ENCODE measurements at regions not wholly inside any gene's neighbourhood (a gene's known extent, or its start where the extent isn't known, plus 50 kb on each side); places are given as distances from the start of the nearest gene placed in this dataset.

DNA sequence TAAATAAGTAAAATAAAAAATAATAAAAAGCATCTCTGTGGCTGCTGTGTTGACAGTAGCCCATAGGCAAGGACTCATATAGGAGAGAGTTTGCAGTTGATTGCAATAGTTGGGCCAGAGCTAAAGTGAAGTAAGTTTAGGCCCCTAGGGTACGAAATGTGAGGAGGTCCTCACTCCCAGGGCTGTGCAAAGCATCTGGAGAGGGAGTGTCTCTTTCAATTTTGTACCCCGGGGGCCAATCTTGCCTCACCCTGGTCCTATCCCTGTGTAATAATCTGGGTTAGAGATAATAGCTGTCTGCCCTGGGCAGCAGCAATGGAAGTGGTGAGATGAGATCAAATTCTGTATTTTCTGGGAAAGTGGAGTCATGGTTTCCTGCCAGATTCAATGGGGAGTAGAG is 365.7 kb downstream of the GATA3 start:
- no peak for DNase-seq

DNA sequence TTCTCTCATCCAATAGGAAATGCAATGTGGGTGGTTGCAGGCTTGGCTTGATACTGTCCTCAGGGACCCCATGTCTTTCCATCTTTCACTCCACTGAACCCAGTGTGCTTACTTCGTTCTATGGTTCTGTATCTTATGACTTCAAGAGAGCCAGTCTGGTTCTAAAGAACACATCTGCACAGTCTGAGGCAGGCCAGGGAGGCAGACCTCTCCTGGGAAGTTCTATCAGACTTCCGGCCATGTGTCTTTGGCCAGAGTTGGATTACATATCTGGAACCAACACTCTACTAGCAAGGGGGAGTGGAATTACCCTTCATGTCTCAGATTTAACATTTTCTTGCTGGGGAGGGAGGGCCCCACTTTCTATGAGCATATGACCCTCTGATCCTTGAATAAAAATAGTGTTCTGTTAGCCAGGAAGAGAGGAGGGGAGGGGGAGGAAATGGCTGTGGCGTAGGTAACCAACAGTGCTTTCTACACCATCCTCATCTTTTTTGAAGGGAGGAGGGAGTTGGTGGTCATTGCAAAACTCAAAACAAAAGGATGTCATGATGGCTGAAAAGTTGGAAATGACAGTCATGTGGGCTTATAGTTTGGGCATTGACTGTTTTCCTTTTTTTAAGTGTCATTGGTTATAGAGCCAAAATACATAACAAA is 370.2 kb downstream of the GATA3 start:
- no peak for DNase-seq

DNA sequence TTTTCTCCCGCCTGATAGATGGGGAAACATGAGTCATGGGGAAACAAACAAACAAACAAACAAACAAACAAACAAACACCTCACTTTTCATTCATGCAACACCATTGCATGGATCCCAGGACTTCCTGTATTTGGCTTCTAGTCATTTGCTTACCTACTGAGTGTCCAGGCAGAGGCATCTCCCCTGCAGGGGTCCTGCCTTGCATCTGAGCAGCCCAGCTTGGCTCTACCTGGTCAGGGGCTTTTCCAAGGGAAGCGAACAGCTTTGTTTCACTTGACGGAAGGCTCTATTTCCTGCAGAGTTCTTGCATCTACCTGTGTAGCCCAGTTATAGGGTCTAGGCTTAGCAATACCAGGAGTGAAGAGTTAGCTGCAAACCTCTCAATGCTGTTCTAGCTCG is 374.2 kb downstream of the GATA3 start:
- no peak for DNase-seq

DNA sequence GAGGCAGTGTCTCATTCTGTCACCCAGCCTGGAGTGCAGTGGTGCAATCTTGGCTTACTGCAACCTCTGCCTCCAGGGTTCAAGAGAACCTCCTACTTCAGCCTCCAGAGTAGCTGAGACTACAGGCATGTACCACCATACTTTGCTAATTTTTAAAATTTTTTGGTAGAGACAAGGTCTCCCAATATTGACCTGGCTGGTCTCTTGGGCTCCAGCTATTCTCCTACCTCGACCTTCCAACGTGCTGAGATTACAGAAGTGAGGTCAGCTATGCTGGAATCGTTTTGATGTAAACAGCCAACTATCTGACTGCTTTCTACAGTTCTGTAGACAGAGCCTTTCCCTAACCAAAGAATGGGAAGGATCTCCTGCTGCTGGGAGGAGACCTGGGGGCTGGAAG is 375.8 kb downstream of the GATA3 start:
- DNase-seq, result no peak

DNA sequence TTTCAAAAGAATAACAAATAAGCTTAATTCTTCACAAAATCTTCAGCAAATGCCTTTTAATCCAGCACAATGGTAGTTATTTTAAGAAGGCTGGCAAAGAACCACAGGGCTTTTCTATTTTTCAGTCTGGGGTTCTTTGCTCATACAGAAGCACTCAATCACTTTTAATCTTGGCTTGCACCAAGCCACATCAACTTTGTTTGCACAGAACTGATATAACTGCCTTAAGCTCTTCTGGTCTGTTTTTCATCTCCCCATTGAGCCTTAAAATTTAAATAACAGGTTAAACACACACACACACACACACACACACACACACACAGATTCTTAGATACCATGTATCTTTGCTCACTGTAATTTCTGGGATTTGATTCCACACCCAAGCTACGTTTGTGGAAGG is 377.0 kb downstream of the GATA3 start:
- DNase-seq, result no peak

DNA sequence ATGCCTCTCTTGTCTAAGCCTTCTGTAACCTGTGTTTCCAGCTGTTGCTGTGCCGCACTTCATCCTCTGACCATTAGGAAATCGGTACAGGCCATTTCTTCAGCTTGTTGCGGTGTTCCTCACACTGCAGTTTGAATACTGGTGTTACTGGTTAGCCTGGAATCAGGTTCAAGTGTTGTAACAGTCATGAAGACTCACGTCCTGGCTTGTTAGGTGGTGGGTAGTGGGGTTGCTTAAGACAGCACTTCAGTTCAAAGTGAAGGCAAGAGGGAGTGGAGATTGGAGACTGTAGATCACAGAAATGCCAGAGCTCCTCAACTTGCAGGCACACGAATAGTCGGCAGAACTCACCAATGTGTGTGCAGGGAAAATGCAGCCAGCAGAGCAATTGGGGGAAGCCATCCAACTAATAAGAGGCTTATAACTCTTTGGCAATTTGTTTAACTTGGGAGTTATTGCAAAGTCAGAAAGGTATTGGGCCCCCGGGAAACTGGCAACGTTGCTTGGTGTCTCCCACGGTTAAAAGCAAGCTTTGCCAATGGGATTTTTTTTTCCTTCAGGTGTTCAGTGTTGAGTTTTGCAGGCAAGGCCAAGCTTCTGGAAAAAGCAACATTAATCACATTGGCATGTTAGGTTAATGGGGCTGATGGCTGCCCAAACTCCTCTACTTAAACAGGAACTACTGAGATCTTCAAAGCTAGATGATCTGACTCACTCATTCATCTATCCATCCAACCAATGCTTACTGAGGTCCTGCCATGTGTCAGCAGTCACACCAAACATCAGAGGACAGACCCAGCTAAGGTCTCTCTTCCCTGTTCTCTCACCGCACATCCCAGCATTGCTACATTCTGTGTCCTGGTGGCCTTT is 380.9 kb downstream of the GATA3 start:
- no peak for DNase-seq

DNA sequence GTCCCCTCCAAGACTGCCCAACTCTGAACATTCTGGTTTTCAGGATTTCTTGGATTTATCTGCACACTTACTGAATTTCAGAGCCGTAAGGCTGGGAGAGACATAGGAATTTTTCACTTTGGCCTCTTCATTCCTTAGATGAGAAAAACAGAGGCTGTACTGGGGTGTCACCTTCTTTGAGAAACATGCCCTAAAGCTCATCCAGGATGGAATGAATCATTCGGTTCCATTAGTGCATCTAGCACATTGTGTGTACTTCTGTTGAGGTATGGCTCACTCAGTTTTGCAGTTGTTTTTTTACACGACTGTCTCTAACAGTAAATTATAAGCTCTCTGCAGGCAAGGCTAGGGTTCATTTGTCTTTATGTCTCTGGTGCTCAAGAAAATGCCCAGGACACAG is 383.4 kb downstream of the GATA3 start:
- DNase-seq, result no peak

DNA sequence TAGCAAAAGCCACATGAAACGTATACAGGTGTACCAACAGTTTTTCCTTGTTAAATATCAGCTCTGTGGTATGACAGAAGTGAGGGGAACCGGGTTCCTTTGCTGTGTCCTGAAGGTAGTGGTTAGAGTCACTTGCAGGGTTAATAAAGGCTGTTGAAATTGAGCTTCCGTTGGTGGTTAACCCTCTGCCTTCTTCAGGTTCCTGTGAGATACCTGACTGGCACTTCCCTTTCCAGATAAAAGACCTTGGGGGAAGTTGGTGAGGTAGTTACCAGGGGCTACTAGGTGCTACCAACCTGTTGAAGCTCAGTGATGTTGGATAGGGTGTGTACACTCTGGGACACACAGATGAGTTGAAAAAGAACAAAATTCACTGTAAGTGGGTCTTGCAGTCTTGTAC is 384.1 kb downstream of the GATA3 start:
- DNase-seq, result no peak

DNA sequence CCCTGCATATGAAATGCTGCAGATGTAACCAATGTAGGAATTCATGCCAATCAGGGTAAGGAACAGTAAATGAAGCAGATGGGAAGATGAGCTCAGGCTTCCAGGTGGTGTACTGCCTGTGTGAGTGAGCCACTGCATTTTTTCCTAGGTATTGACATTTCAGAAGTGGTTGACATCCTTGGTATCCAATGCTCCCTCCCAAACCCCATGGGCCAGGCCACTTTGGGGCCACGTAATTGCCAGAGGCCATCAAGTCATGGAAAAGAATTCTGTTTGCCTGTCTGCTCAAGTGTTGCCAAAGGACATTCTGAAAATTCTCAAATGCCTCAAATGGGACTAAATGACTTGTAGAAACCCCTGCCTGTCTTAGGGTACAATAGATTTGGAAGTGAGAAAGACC is 384.6 kb downstream of the GATA3 start:
- no peak for DNase-seq

DNA sequence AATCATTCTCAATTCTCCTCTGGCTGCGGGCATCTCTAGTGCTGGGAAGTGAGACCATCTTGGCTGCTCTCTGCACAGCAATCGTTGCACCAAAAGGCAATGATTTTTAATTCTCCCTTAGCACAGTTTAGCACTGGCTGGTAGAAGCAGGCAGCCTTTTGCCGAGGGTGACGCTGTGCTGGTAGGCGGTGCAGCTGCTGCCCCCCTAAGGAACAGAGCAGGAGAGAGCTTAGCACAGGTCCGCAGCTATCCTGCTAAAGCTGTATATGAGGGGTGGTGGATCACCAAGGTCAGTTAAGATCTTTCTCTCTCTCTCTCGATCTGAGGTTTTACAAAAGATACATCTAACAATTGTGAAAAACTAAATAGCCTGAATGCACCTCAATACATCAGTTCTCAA is 390.1 kb downstream of the GATA3 start:
- no peak for DNase-seq

DNA sequence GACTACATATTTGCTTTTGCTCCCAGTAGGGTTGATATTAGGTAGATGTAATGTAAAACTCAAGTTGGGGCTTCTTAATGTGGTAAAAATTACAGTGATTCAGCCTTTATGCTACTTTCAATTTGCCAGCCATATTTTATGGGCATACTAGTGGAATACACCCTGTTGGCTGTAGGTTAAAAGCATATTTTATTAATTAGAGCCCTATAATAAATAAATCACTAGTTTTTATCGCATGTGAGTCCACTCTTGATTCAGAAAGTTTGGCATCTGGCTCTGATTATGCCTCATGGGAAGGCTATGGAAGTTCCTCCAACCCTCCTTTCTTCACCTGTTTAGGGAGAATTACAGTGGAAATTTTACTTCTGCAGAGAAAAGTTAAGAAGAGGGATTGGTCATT is 390.9 kb downstream of the GATA3 start:
- DNase-seq, result no peak

DNA sequence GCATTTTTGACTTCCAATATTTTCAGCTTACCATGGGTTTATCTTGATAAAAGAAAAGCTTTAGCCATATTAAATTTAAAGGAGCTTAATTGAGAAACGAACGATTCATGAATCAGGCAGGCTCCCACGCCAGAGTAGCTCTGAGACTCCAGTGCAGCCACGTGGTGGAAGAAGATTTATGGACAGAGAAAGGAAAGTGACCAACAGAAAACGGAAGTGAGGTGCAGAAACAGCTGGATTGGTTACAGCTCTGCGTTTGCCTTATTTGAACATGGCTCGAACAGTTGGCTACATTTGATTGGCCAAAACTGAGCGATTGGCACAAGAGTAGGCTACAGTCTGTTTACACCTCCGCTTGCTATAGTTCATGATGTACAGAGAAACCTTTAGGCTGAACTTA is 395.4 kb downstream of the GATA3 start:
- DNase-seq, result no peak

DNA sequence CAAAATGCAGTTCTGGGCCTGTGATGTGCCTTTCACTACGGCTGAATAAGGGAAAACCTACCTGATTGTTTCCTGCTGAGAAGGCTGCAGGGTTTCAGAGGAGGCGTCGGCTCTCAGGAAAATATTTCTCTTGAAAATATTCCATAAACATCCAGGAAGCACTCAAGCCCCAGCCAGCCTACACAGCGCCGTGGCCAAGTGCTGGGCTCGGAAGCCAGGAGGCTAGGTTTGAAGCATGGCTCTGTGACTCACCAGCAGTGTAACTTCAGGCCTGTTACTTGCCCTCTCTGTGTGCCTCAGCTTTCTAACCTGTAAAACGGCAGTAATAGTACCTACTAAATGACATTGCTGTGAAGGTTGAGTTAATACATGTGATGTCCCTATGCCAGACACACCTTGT is 399.1 kb downstream of the GATA3 start:
- DNase-seq, result peak; percentile 19

DNA sequence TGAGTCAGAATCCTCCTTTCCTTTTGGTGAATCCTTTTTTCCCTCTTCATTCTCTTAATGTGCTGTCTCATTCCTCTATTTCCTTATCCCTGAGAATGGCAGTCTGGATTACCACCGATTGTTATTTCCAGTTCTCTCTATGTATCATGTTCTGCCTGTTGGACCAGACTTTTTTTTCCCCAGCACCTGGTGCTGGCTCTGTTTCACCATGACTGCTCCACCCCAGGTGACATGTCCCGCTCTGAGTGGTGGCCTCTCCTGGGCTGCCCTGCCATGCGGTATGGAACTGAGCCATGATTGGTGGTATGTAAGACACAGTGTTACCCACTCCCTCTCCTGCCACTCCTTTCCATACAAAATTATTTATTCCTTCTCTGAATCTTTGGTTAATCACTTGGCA is 399.9 kb downstream of the GATA3 start:
- DNase-seq, result no peak

DNA sequence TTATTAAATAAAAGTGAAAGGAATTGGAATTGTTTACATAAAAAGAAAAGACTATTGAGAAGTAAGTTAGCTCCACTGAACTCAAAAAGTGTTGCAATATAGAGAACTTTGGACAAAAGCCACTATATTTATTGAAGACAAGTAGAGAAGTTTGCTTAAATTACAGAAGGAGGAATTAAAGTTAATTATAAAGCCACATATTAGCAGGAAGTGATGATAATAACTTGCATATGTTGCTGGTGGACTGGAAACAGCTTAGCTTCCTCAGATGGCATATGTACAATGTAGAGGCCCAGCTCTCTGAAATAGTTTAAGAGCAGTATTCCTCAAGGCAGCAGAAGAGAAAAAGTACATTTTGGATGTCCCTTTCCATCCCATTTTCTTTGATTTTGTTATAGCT is 400.7 kb downstream of the GATA3 start:
- DNase-seq, result no peak

DNA sequence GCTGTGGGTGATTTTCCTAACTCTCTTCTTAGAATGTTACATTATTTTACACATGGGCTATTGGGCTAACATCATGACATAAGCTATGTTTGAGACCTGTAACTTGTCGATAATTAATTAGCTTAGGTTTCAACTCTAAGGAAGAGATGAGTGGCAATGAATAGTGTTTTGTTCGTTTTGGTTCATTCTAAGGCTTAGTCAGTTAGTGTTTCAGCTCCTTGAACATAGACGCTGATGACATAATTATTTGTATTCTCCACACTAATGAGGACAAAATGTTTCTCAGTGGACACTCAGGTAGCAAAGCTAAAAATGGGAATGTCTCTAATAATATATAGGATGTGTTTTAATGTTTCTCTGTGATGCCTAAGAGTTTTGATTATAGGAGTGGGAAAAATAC is 401.9 kb downstream of the GATA3 start:
- DNase-seq, result no peak

DNA sequence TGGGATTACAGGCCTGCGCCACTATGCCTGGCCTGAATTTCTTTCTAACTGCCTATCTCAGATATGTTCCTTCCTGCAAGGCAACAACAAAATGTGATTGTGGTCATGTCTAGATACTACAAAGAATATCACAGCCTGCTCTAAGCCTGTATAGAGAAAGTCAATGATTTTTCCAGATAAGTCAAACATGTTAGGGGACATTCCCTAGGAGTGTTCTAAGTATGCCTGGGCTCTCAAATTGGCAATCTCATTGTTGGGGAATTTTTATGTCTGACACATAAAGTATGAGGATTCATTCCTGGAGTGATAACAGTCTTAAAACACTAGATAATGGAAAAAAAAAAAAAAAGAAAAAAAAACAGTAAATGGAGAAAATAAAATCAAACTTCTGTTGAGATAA is 406.1 kb downstream of the GATA3 start:
- no peak for DNase-seq

DNA sequence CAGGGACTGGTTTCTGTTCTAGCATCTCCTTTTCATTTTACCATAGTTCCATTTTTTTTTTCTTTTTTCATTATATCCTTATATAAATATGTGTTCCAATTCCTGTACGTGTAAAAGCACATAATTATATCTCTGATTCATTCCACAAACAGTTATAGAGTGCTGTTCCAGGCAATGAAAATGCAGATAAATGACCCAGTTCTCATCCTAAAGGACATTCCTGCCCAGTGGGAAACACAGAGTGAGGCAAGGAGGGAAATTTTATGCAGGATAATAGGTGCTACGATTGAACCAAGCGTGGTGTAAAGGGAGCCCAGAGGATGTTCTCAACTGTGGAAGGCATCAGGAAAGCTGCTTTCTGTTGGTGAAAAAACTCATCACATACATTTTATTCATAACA is 408.1 kb downstream of the GATA3 start:
- no peak for DNase-seq

DNA sequence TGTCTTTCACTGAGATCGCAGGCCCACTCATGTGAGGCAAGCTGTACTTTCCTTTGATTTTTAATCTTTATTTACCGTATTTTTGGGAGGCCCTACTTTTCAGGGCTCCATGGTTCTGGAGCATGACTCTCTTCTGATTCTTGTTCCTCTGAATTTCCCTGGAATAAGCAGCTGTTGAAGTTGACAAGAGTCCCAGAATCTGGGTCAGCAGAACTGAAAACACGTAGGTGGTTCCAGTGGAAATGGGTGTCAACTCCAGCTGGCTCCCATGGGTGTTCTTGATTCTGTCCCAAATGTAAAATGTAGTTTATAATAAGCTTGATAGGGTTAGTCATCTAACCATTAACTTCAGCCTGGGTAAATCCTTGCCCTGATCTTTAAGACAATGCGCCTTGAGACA is 409.4 kb downstream of the GATA3 start:
- no peak for DNase-seq

DNA sequence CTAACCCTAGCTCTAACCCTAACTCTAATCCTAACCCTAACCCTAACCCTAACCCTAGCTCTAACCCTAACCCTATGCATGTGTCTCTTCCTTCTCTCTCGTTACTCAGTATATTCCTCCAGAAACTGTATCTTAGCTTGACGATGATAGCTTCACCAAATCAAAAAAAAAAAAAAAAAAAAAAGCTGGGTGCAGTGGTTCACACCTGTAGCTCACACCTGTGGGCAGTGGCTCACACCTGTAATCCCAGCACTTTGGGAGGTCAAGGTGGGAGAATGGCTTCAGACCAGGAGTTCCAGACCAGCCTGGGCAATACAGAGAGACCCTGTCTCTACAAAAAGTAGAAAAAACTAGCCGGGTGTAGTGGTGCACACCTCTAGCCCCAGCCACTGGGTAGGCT is 414.0 kb downstream of the GATA3 start:
- DNase-seq, result no peak

DNA sequence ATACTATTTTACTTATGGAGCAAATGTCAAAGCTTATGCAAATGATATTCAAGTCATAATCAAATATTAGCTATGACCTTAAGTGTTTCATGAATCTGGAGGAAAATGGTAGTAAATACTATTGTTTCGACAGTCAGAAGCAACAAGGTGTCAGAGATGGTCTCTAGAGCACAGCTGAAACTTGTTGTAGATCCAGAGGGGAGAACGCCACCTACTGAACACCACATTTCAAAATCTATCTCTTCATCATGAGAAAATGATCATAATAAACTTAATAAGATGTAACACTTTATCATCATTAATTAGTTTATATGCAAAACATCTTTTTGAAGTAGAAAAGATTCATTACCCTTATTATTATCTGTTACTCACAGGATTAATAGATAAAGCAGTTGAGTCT is 418.7 kb downstream of the GATA3 start:
- no peak for DNase-seq

DNA sequence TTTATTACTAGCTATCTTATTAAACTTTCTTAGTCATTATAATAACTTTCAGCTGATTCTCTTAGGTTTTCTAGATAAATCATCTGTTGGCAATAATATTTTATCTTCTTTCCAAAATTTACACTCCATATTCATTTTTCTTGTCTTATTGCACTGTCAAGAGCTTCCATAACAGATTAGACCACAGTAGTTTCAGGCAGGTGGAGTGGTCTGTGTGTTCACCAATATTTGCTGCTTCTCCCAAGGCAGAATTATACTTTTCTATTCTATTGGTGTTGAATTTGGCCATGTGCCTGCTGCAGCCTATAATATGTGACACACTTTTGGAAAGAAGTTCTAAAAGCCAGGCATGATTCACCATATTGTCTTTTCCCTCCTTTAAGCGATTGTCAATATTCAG is 422.8 kb downstream of the GATA3 start:
- DNase-seq, result no peak

DNA sequence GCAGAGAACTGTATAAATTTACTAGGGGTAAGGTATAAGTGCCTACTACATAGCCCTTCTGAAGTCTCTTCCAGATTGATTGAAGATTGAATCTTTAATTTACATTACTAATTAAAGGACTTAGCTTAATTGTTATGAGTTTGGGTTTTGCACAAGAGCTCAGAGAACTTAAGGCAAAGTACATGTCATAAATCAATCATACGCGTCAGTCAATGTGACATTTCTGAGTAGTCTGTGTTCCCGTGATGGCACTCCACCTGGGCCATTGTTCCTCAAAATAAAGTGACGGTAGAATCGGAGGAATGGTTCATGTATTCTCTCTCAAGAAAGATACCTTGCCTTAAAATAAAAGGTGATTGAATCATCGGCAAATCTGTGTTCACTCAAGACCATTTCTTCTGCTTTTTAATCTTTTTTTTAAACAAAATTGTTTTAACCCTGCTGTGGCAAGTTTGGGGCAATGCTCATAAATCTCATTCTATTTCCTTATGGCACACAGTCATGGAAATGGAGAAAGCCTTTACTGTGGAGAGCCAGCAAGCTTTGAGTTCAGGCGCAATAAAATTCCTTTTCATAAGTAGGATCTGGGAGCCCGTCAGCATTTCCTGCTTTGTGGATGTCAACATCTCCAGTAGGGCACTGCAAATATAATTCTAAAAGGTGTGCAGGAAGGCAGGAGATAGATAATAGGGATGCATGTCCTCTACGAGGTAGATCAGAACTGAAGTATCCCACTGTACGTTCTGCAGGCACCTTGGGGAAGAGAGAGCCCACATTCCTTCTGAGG is 427.4 kb downstream of the GATA3 start:
- no peak for DNase-seq

All from muscle of arm (tissue), 1 donor.